Hematopoietic multipotent progenitor cell treated with erythropoietin and hydrocortisone succinate and interleukin-3 and kit ligand, for 6 days (in vitro differentiated cells): ENCODE measurements at regions not wholly inside any gene's neighbourhood (a gene's known extent, or its start where the extent isn't known, plus 50 kb on each side); places are given as distances from the start of the nearest gene placed in this dataset.

Experiments
- DNase-seq: peaks from one replicate; pipeline ENCODE4 v3.0.0-alpha.2; 2015

DNA sequence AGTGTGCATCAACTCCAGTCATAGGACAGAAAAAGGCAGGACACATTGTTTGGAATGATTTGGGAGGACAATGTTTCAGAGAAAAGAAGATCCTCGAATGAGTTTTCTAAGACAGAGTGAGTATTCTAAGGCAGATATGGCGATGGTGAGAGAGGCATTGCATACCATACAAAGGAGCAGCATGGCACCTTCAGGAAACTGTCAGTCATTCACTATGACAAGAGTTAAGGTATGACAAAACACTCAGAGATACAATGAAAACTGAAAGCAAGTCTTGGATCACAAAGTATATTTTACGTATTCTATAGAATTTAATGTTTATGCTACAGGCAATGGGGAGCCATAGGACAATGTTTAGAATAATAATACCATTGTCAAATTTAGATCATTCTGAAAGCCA is 337.4 kb upstream of the LYPLAL1 start:
- no peak for DNase-seq

DNA sequence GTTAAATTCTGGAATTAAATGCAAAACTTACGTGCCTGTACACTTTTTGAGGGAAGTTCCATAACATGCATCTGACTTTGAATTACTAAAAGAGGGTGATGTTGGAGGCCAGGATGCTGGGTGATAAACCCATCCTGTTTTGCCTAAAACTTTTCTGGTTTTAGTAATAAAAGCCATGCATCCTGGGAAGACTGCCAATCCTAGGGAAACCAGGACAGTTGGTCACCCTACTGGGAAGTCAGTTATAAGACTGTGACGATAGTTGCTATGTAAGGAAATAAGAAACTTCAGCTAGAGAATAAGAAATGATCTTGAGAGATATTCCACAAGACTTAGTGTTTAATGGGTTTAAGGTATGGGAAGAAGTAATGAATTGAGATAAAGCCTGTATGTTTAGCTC is 336.6 kb upstream of the LYPLAL1 start:
- DNase-seq: no peak

DNA sequence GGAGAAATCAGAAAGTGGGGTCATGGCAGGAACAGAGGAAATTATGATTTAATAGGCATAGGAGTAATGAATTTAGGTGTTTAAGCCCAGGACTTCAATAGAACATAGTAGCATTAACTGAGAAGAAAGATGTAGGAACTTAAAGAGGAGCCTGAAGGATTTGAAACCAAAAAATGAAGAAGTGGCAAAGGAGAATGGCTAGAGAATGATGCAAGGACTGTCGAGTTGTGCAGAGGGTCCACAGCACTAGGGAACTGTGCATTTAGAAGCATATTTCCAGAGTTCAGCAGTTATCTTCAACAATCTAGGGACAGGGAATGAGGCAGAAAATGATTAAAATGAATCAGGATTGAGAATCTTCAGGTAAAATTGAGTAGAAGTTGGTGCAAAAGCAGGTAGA is 328.1 kb upstream of the LYPLAL1 start:
- no peak for DNase-seq

DNA sequence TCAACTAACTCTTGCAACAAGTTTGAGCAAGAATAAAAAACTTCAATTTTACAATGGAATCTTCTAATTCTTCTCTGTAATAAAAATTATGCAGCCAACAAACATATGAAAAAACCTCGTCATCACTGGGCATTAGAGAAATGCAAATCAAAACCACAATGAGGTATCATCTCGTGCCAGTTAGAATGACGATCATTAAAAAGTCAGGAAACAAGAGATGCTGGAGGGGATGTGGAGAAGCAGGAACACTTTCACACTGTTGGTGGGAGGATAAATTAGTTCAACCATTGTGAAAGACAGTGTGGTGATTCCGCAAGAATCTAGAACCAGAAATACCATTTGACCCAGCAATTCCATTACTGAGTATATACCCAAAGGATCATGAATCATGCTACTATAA is 327.5 kb upstream of the LYPLAL1 start:
- no peak for DNase-seq

DNA sequence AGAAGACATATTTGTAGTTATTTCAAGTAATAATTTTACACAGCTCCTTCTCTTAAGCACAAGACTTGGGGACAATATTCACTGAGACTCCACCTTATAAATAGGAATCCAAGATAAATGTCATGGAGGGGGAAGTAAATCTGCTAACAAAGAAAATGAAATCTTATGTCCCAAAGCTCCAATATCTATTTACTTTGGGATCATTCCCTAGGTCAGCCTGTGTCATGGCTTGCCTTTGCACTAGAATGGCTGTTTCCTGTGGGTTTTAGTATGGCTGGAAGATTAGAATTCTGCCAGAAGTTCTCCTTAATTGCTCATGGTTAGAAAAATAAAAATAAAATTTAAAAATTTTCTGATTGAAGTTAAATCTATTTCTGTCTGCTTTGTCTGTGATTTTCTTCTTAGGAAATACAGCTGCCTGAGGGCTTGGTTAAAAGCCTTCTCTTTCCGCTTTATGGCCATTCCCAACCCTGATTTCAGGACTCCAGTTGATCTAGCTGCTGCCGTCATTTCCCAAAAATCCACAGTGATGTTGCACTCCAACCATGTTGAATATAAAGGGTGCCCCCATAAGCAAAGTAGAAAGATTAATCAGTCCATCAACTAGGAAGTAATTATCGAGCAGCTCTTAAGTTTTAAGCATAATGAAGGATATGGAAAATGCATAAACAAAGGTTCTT is 326.4 kb upstream of the LYPLAL1 start:
- no peak for DNase-seq

DNA sequence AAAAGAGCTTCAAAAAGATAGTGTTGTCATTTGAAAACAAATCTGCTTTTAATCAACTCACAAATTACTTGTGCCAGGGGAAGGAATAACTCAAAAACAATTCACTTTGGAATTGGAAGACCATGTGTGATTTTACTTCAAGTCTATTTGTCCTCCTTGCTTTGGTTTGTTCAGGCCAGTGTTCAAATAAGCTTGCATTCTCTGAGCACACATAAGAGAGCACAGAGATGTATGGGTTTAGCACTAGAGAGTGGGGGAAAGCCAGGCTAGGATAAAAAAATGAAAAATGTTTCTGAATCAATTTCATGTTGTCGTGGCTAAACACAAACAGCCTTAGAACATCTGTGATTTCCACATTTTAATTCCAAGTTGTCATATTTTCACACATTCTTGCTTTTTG is 325.7 kb upstream of the LYPLAL1 start:
- no peak for DNase-seq

DNA sequence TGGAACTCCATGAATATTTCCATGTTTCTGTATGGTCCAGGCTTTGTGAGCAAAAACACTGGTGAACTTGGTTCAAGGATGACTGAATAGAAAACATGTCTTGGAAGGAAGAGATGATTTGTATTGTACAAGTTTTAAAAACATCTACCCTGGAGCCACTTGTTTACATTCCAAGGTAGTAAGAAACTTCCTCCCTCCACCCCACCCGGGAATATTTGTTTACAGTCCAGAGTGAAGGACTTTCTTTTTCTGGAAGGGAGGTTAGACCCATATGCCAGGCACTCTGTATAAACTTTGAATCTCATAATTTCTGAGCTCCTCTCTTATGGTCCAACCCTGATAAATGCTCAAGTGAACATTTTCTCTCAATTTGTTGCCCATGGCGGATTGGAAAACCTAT is 323.3 kb upstream of the LYPLAL1 start:
- DNase-seq: no peak

DNA sequence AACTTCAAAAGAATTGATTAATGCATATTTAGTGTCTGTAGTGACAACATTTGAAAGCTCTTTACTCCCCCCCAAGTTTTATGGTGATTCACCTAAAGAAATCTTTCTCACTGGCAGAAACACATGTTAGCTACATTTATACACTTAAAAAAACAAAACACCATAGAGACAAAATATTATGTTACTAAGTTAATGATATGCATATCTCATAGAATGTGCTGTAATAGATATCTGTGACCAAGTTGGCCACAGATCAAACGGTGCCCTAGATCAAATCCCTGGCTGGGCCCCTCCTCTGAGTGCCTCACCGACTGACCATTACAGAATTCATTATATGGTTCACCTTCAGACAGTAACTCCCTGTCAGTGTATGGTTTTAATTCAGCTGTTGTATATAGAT is 322.1 kb upstream of the LYPLAL1 start:
- DNase-seq: no peak

DNA sequence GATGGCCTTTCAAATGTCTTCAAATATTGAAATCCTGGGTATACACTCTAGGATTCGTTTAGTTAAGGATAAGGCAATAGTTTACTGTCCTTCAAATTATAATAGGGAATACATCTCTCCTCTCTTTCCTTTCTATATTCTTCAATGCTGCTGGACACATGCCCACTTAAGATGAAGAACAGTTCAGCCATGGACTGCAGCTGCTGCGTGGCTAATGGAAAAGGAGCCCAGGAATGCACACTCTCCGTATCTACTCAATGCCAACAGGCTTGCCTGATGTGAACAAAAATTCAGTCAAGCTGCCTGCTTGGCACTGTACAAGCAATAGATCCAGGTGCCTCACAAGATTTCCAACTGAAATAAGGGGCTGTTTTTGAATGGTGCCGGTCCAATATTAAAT is 321.2 kb upstream of the LYPLAL1 start:
- DNase-seq: no peak

DNA sequence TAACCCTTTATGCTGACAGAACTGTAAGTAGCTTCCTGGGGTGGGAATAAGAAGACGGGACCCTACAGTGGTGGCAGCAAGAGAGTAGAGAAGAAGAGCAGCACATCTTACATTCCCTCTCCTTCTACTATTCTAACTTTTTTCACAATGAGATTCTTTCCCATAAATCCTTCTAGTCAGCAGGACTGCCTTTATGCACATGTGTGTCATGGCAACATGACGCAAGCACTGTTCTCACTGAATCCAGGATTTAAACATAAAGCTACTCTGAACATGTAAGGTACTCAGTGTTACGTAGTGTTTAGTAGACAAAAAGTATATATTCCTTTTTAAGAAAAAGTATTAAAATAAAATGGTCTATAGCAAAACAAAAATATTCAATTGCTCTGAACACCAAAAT is 309.7 kb upstream of the LYPLAL1 start:
- DNase-seq: no peak

DNA sequence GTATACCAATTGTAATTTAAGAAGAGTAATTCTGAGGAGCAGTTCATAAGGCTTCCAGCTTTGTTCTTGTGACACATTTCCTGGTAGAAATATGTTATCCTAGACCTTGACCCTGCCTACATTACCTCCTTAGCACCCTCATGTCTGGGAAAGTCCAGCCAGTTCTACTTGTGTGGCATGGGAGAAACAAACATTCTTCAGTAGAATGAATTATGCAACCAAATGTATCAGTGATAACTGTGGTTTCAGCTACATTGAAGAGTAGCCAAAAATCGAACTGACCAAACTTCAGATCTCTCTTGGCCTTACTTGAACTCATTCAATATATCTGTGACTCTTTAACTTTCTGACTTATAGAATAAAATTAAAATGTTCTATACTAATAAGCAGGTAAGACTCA is 308.1 kb upstream of the LYPLAL1 start:
- no peak for DNase-seq

DNA sequence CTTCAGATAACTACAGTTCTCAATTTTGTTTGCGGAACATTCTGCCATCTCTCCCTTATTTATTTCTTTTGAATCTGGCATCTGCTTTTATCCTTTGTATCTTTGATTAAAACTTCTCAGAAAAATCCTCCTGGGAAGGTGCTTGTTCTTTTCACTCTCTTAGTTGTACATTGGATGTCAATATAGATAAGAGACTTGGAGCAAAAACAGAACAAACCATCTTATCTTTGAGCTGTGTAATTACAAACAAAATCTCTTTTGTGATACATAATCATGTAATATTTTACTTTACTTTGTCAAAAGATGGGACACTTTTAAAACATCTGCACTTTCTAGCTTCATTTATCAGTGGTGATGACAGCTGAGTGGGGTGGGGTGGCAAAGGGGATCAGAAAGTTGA is 307.2 kb upstream of the LYPLAL1 start:
- DNase-seq: no peak

DNA sequence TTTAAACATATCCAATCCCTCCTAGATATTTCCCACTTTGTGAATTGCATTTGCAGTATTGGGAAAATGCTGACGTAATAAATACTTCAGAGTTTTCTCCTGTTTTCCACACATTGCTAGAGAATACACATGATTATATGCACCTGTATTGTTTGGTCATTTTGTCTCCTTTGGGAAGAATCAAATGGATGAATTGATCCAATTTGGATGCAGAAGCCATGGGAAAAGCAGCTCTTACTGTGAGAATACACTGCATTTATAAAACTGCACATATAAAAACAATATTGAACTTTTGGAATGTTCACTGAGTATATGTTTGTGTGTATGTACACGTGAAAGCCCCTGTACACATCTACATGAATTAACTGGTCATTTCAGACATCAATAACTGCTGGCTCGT is 306.6 kb upstream of the LYPLAL1 start:
- DNase-seq: no peak

DNA sequence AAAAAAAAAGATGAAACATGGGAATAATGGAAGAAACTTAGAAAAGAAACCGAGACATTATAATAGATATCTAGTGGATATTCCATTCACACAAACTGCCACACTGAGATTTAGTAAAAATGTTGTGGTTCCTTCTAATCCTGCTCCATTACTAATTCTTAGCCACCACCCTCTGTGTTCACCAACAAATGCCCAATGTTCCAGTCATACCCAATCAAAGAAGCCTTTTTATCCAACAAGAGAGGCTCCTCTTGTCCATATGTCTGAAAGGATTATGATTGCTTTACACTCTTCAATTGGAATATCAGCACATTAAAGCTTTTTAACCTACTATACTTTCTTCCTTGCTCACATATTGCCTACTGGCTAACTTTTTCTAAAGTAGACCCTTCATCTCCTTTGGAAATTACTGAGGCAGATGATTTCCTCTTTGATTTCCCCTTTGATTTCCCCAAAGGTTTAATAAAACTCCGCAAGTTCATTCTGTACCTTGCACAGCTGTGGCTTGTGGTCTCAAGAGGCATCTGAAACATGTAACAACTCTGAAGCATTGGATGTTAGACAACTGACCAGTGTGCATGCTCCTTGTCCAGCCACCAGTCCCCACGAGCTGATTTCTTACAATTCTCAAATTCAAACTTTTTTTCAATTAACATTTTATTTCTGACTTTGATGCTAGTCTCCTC is 305.6 kb upstream of the LYPLAL1 start:
- no peak for DNase-seq

DNA sequence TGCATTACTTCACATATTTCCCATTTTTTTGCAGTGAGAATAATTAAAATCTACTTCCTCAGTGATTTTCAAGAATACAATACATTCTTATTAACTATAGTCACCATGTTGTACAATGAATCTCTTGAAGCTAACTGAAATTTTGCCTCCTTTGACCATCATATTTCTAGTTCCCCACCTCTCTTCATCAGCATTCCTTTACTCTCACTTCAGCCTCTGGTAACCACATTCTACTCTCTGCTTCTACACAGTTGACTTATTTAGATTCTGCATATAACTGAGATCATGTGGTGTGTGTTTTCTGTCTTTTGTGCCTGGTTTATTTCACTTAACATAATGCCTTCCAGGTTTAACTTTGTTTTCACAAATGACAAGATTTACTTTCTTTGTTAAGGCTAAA is 304.4 kb upstream of the LYPLAL1 start:
- no peak for DNase-seq

DNA sequence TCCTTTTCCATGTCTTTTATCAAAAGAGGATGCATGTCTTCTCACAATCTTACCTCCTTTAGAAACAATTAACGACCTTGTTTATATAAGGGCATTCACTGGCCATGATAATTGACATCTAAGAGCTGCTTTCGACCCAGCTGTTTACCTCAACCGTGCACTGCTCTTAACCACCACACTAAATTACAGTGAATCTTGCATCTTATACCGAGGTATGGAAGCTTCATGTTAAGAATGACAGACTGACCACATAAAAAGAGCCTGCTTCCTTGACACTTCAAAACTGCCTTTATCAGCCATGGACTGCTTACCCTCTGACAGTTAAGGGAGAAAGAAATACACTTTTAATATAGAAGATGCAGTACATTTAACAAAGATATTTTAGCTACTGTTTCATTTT is 301.7 kb upstream of the LYPLAL1 start:
- no peak for DNase-seq

DNA sequence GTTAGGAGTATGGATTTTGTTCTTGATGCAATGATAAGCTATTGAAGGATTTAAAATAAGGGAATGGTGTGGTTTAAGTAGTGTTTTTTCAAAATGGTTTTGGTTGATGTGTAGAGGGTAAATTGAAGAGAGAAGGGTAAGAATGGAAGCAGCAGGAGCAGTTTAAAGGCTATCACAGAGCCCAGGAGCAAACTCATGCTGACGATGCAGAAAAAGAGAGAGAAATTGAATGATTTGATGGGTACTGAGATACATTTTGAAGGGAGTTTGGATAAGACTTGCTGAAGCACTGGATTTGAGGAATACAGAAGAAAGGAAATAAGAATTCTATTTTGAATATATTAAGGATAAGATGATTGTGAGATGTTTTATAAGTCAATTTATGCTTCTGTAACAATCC is 300.8 kb upstream of the LYPLAL1 start:
- no peak for DNase-seq

DNA sequence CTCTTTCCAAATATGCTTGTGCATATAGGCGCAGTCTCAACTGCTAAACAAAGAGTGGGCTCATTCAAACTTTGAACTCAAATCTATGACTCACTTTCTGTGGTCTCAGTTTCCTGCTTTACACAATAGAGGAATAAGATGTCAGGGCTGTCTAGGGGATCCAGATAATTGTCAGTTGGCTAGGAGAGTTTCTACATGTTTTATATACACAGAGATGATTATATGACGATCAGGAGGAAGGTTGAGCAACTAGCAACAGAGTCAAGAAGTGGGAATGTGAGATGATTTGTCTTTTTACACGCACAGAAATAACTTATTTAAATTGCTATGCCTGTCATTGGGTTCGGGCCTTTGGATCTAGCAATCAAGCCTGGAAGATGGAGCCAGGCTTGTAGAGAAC is 299.4 kb upstream of the LYPLAL1 start:
- peak; percentile 30 for DNase-seq

DNA sequence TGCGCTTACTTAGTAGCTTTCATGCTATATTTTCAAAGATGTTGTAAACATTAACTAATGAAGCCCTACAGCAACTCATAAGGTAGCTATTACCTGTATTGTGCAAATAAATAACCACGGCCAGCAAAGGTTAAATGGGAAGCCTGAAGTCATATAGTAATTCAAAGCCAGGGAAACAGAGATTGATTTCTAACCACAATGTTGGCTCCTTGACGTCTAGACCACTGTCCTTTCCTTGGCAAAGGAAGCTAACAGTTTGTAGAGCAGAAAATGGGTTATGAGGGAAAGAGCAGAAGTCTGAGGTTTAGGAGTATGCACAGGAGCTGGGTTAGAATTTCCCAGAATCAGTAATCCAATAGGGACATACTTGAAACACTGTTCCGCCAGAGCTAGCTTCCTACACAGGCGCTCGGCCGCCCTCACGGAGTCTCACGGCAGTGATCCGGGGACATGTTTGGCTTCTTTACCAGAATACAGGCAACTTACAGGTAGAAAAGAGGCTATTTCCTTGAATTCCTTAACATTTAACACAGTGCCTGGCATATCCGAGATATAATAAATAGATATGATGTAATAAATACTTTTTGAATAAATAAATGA is 298.8 kb upstream of the LYPLAL1 start:
- no peak for DNase-seq

DNA sequence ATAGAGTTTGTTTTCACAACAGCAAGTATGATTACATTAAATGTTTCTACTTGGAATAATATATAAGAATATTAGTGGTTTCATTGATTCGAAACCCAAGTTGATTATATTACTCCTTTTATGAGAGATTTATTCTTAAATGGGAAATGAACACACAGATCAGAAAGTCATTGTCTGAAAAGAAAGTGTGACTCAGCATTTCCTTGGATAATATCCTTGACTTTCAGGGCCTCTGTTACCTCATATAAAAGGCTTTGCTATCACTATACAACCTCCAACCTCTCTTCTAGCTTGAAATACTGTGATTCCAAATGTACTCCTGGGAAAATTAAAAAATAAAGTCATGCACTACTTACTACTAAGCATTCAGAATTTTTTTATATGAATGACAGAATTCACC is 295.3 kb upstream of the LYPLAL1 start:
- peak; percentile 3 for DNase-seq

DNA sequence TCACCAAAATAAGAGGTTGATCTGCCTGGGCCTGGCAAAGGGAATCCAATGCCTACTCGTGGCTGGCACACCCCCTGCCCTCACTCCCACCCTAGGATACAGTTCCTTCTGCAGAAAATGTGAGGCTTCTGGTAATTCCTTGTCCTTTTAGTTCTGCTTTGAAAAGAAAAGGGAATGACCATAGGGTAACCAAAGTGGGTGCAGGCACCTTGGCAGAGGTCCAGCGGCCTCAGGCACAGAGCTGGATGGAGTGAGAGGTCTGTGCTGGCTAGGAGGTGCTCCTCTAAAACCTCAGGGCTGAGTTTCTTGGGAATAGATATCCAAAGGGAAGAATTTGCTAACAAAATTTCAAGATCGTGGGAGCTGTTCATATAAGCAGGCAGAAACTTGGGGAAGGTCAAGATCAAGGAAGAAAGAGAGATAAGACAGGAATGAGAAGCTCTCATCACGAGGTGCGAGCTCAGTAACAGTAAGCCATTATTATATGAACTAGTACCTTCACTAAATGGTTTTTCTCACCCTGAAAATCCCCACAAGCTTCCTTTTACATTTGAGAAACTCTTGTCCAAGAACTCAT is 293.1 kb upstream of the LYPLAL1 start:
- no peak for DNase-seq

DNA sequence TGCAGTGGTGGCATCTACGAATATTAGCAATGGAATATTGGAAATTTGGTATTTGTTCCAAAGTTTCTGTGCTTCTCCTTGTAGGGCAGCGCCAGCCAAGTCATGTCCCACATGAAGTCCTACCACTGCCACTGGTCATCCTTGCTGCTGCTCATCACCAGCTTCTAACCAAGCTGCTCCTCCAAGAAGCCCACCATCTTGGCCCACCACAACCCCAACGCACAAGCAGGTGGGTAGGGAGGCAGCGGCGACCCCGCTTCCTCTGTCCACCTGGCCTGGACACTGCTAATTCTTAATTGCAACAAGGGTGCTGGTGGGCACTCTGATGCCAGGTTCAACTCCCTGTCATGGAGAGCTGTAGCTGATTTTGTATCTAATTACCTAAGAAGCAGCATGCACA is 291.2 kb upstream of the LYPLAL1 start:
- DNase-seq: no peak

DNA sequence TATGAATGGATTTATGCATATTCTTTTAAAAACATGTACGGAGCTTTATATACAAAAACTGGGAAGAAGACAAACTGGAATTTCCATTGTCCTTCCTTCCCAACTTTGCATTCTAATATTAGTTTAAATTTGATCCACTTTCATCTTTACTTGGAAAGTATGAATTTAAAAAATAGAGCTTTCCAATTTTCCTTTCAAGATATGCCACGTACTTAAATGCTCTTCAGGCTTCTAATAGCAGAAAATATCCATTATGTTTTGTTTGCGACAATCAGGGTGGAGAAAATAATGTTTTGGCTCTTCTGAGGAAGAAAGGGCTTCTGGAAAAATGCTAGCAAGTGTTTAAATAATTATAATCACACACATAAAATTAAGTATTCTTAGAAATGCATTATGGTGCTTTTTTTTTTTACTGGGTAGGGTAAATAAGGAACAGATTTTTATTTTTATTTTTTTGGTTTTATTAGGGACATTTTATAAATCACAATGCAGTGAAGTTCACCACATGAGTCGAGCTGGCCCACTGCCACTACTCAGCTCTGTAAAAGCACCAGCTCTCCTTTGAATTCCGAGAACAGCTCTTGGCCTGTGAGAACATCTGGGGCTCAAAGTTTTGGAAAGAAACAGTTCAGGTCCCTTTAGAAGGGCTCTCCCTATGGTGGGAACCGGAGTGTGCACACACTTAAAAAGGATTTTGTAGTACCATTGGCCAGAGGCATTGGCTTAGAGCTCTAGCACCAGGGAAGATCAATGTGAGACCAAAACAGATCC is 287.4 kb upstream of the LYPLAL1 start:
- DNase-seq: no peak
